Neuron (in vitro differentiated cells): ENCODE measurements at regions not wholly inside any gene's neighbourhood (a gene's known extent, or its start where the extent isn't known, plus 50 kb on each side); places are given as distances from the start of the nearest gene placed in this dataset.

ENCODE experiments used
- H2AFZ ChIP-seq: one replicate; pipeline ENCODE4 v1.6.1; 2013; ENCODE audit warnings: low read depth, mild to moderate bottlenecking, inconsistent platforms, low read length, moderate library complexity
- H3K27me3 ChIP-seq: one replicate; pipeline ENCODE4 v1.6.1; 2013; ENCODE audit warnings: low read length; ENCODE audit not compliant: insufficient read depth
- H3K36me3 ChIP-seq: one replicate; pipeline ENCODE4 v1.6.1; 2013; ENCODE audit warnings: low read length; ENCODE audit not compliant: insufficient read depth
- H3K4me1 ChIP-seq: one replicate; pipeline ENCODE4 v1.6.1; 2013; ENCODE audit warnings: low read length; ENCODE audit not compliant: insufficient read depth
- H3K4me3 ChIP-seq: 2 replicates; pipeline ENCODE4 v1.5.1; 2013; ENCODE audit warnings: mild to moderate bottlenecking, low read length, moderate library complexity
- H3K9me3 ChIP-seq: one replicate; pipeline ENCODE4 v1.6.1; 2013; ENCODE audit warnings: low read length

DNA sequence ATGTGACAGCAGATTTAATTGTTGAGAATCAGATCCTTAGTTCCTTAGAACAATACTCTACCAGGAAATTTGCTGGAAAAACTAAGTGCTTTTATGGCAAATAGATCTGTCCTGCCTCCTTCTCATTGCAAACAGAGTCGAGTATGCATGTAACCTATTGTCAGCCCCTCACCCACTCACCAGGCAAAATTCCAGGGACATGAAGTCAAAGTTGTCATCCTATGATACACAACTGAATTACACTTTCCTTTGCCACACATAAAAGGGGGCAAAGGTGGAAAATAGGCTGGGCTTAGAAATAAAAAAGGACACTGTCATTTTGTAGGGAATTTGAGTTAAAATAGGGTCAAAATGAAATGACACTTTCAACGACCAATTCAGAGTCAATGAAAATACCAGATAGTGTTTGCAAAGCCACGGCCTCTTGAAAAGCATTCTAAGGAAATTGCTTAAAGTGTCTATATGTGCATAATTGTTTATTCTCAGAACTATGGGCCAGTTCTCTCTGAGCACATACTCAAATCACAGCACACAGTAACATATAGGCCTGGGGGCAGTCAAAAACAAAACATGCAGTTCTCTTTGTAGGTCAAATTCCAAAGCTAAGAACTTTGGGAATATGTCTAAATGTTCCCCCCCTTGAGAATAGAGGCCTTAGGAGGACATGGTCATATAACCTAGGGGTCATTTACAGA is 452.8 kb downstream of the NFIB start:
- H3K9me3 ChIP-seq, result no peaks in the 10 kb centered on the region
- H3K27me3 ChIP-seq, result no peaks in the 10 kb centered on the region
- H3K4me1 ChIP-seq, result peaks cover 26% of the 10 kb centered on the region
- H3K36me3 ChIP-seq, result no peaks in the 10 kb centered on the region
- H2AFZ ChIP-seq, result peak overlapping the region; percentile 74
- no peak overlapping the region for H3K4me3 ChIP-seq

DNA sequence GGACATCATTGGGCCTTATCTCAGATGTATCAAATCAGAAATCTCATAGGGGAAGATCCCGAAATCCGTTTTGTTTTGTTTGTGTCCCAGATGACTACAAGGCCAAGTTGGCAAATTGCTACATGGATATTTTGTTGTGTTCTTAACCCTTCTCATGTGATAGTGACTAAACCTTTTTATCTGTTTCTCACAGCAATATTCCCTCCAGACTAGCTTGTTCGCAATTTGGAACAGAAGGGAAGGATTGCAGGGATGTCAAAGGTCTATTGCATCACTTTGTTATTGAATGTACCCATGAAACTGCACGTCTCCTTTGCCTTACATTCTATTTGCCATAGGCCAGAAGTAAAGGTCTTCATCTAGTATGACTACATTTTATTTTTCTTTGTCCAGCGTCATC is 453.9 kb downstream of the NFIB start:
- Histone ChIP-seq H3K9me3 (no peaks in the 10 kb centered on the region), H3K4me1 (peaks cover 26% of the 10 kb centered on the region), H3K27me3 (no peaks in the 10 kb centered on the region), H3K36me3 (no peaks in the 10 kb centered on the region), H2AFZ (no peak overlapping the region), H3K4me3 (no peak overlapping the region)

DNA sequence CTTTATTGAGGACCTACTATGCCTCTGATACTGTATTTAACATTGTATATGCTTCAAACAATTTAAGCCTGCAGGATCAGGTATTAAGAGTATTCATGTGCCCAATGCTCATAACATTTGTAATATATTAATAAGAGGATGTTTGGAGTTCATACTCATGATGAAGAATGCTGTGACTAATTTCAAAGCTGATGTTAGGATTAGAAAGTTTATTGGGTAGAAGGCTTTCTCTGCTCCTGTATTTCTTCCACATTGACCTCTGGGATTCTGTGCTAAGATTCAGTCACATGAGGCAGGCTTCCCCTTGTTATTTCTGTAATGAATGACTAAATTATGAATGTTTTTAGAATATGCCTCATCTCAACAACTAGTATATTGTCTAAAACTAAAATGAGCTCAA is 456.4 kb downstream of the NFIB start:
- Histone ChIP-seq H3K27me3 (no peaks in the 10 kb centered on the region), H3K9me3 (no peaks in the 10 kb centered on the region), H2AFZ (no peak overlapping the region), H3K4me3 (no peak overlapping the region), H3K4me1 (peaks cover 19% of the 10 kb centered on the region), H3K36me3 (no peaks in the 10 kb centered on the region)

DNA sequence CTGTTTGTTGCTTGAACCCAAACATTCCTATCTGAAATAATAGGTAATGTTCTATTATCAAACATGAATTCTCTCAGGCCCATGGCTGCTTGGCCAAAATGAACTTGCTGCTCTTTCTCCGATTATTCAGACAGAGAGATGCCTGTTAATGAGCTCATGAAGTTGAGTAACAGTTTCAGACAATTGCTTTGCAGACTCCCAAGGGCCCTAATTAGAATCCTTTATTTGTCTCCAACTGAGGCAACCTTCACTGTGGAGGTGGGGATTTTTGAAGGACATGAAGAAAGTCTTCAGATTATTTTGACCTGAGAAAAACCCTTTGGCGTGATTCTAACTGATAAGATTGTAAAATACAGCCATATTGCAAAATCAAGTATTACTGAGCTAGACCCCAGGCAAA is 466.7 kb downstream of the NFIB start:
- no peak overlapping the region for H2AFZ ChIP-seq
- H3K9me3 ChIP-seq, result no peaks in the 10 kb centered on the region
- H3K4me3 ChIP-seq, result no peak overlapping the region
- H3K4me1 ChIP-seq, result no peaks in the 10 kb centered on the region
- no peaks in the 10 kb centered on the region for H3K36me3 ChIP-seq
- no peaks in the 10 kb centered on the region for H3K27me3 ChIP-seq

DNA sequence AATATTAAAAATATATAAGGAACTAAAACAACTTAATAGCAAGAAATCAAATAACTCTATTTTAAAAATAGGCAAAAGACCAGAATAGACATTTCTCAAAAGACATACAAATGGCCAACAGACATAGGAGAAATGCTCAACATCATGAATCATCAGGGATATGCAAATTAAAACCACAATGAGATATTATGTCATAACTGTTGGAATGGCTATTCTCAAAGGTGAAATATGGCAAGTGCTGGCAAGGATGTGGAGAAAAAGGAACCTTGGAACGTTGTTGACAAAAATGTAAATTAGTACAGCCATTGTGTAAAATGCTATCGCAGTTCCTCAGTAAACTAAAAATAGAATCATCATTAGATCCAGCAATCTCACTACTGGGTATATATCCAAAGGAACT is 468.5 kb downstream of the NFIB start:
- H3K27me3 ChIP-seq, result no peaks in the 10 kb centered on the region
- no peaks in the 10 kb centered on the region for H3K9me3 ChIP-seq
- H3K36me3 ChIP-seq, result no peaks in the 10 kb centered on the region
- no peaks in the 10 kb centered on the region for H3K4me1 ChIP-seq
- H3K4me3 ChIP-seq, result no peak overlapping the region
- H2AFZ ChIP-seq, result no peak overlapping the region

DNA sequence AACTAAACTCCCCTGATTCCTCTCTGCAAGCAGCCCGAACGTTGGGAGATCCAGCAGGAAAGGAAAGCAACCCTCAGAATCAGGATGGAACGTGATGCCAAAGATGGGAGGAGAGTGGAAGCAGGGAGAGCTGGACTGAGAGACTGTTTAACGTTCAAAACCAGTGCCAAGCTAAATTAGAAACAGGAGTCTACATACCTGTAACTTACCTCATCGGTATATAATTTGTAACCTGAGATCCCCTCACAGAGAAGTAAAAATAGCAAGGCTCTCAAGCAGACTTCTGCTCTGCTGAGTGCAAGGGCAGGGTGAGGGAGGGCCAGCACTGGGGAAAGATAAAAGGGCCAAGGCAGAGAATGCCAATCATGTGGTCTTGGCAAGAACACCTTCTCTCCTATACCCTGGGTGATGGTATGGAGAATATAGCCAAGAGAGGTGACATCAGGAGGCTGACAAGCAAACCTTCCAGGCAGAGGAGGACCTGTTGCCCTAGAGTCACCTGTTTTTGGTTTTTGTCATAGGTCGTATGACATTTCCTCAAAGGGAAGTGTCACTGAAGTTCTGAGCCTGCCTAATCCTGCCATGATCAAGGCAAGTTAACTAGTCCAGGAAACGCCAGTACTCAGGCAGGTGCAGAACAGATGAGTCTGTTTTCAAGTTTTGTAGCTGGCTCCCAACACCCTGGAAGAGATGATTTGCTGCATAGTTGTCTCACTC is 472.0 kb downstream of the NFIB start:
- H3K36me3 ChIP-seq, result no peaks in the 10 kb centered on the region
- no peak overlapping the region for H2AFZ ChIP-seq

DNA sequence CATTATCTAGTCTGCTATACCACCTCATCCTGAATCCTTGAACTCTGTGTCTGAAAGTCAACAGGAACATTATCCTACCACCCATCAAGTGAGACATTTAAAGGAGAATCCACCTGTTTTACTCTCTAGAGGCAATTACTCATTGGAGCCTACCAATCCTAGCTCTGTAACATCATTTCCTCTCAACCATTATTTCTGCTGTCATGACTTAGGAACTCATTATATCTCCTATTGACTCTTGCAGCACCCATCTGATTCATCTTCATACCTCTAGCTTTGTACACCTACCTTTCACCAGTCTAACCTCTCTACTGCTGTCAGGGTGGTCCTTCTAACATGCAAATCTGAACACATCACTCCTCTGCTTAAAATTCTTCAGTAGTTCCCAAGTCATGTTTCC is 481.5 kb downstream of the NFIB start:
- H3K4me1 ChIP-seq, result no peaks in the 10 kb centered on the region
- no peaks in the 10 kb centered on the region for H3K36me3 ChIP-seq
- no peak overlapping the region for H2AFZ ChIP-seq
- H3K9me3 ChIP-seq, result peaks cover 5% of the 10 kb centered on the region
- no peak overlapping the region for H3K4me3 ChIP-seq
- H3K27me3 ChIP-seq, result no peaks in the 10 kb centered on the region

More for the DNA sequence above, 472.0 kb downstream of the NFIB start:
- Histone ChIP-seq H3K27me3 (no peaks in the 10 kb centered on the region), H3K4me3 (no peak overlapping the region), H3K4me1 (no peaks in the 10 kb centered on the region), H3K9me3 (no peaks in the 10 kb centered on the region)

DNA sequence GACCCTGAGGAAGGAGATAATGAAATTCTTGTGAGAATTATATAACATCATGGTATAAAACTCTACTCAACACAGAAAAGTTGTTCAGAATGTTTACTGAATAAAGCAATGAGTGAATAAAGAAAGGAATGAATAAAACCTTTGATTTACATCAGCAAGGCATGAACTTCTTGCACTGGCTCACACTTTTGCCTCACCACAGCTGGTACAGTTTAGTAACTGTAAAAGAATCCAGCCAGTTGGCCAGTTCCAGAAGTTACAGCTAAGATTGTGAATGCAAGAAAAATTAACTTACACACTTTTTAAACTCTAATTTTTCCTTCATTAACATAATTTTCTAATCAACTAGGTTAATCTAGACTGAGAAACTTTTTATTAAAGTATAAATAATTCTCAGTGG is 490.9 kb downstream of the NFIB start:
- Histone ChIP-seq H3K4me3 (no peak overlapping the region), H2AFZ (no peak overlapping the region), H3K27me3 (no peaks in the 10 kb centered on the region), H3K36me3 (no peaks in the 10 kb centered on the region), H3K9me3 (no peaks in the 10 kb centered on the region), H3K4me1 (no peaks in the 10 kb centered on the region)

DNA sequence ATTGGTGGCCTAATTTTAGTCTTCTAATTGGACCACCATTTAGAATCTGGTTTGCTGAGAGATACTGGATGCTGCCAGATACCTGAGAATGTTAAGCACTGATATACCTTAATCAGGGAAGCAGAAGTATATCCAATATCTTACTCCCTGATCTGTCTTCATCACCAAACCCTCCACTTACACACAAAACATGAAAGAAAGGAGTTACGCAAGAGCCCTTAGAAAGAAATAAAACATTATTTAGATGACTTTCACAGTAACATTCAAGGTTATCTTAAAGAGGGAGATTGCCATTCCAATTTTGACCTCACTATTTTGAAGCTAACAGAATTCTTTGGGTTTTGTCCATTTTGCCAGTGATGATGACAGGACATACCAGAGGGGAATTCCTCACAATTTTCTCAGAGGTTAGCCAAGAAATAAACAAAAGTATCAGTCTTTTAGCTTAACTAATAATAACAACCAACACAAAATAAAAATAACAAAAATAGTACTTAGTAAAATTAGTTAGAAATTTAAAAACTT is 496.1 kb downstream of the NFIB start:
- Histone ChIP-seq H3K36me3 (no peaks in the 10 kb centered on the region), H3K4me1 (peaks cover 8% of the 10 kb centered on the region), H2AFZ (no peak overlapping the region), H3K9me3 (no peaks in the 10 kb centered on the region), H3K4me3 (no peak overlapping the region), H3K27me3 (no peaks in the 10 kb centered on the region)

DNA sequence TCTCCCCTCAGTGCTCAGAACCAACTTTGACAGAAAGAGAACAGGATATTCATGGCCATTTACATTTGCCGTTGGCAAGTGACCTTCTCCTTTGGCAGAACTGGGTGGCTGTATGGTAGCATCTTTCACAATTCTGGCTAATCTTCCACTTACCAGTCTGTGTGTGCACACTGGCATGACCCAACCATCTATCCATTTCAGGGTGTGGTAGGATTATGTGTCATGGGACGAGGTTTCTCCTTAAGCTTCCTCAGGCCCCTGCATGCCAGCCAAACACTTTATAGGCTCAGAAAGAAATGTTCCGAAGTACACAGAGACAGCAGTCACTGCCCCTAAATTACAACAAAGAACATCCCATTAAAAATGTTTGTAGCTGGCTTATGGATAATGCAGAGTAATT is 497.1 kb downstream of the NFIB start:
- Histone ChIP-seq H3K9me3 (no peaks in the 10 kb centered on the region), H2AFZ (no peak overlapping the region), H3K36me3 (no peaks in the 10 kb centered on the region), H3K4me1 (peaks cover 8% of the 10 kb centered on the region), H3K4me3 (no peak overlapping the region), H3K27me3 (no peaks in the 10 kb centered on the region)

DNA sequence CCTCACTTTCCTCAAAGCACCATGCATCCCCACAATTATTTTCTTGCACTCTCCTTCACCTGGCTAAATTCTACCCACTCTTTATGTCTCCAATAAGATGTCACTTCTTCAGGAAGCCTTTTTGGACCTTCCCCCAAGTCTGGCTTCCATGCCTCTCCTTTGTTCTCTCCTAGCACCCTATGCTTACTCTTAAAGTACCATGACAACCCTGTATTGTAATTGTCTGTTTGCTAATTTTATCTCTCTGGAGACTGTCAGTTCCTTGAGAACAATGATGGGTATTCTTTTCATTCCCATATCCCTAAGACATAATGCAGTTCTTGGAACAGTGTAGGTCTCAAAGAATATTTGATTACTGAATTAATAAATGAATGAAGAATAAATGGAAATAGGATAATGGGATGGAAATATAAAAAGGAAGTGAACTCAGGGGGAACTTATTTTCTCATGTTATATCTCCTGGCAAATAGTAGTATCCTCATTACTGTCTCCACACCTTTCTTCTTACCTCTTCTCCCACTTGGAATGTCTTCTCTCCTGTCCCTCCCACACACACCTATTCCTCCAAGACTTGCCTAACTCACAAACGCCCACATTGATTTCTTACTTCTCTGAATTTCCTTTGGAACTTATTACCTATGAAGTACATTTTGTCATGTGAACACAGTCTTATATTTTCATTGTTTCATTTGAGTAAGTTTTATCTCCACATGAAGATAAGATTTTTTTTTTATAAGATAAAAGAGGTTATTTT is 499.1 kb downstream of the NFIB start:
- no peak overlapping the region for H2AFZ ChIP-seq
- H3K36me3 ChIP-seq, result no peaks in the 10 kb centered on the region
- peaks cover 8% of the 10 kb centered on the region for H3K4me1 ChIP-seq
- no peaks in the 10 kb centered on the region for H3K9me3 ChIP-seq
- no peak overlapping the region for H3K4me3 ChIP-seq
- H3K27me3 ChIP-seq, result no peaks in the 10 kb centered on the region

DNA sequence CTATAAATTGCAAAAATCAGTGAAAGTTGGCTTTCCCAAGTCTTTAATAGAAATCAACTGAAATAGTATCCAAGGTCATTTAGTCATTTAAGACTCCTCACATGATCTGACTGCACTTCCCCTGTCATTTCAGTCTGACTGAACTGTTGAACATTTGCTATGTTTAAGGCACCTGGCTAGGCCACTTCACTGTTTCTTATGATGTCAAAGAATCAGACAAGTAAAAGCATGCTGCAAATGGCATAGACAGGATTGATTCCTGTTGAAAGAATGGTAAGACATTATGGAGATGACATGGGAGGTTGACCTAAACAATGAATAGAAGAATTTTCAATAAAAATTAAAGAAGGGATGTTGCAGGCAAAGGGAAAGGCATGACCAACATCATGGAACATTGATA is 502.1 kb downstream of the NFIB start:
- no peaks in the 10 kb centered on the region for H3K9me3 ChIP-seq
- H3K4me3 ChIP-seq, result no peak overlapping the region
- peaks cover 8% of the 10 kb centered on the region for H3K4me1 ChIP-seq
- no peak overlapping the region for H2AFZ ChIP-seq
- no peaks in the 10 kb centered on the region for H3K27me3 ChIP-seq
- H3K36me3 ChIP-seq, result no peaks in the 10 kb centered on the region

DNA sequence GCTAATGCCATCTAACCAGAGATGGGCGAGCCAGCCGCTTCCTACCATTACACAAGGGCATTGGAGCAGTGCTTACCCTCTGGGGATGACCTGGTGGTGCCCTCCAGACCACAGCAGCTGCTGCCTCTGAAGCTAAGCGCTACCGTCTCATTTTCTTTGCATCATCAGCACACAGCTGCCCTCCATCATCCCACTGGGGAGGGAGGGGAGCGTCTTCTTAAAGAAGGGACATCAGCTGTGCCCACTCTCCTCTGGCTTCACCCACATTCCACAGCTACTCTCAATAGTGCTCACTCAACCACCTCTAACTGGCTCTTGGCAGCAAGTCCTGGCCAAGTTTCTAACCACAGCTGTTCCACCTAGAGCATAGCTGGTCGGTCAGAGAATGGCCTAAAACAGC is 503.4 kb downstream of the NFIB start:
- no peaks in the 10 kb centered on the region for H3K9me3 ChIP-seq
- H3K27me3 ChIP-seq, result no peaks in the 10 kb centered on the region
- H3K4me1 ChIP-seq, result peaks cover 8% of the 10 kb centered on the region
- no peak overlapping the region for H3K4me3 ChIP-seq
- H3K36me3 ChIP-seq, result no peaks in the 10 kb centered on the region
- no peak overlapping the region for H2AFZ ChIP-seq
